Effector CD4-positive, alpha-beta T cell (primary cell): ENCODE measurements at regions not wholly inside any gene's neighbourhood (a gene's known extent, or its start where the extent isn't known, plus 50 kb on each side); places are given as distances from the start of the nearest gene placed in this dataset.

ENCODE experiments used
- DNase-seq: peaks from one replicate; pipeline ENCODE4 v3.0.0-alpha.2; 2020

- no peak for DNase-seq
Observed at GRCh38 chr2:145085612-145086011, 565.7 kb upstream of the ZEB2 start.

GRCh38 chr2:145080426-145080825, 560.5 kb upstream of the ZEB2 start:
- DNase-seq: no peak

GRCh38 chr2:145079641-145080040, 559.7 kb upstream of the ZEB2 start:
- DNase-seq: no peak

GRCh38 chr2:145078923-145079322, 559.0 kb upstream of the ZEB2 start:
- DNase-seq: no peak

- no peak for DNase-seq
Observed at GRCh38 chr2:145076085-145076484, 556.2 kb upstream of the ZEB2 start.

GRCh38 chr2:145075454-145076062, 555.6 kb upstream of the ZEB2 start:
- no peak for DNase-seq

GRCh38 chr2:145070703-145071102, 550.8 kb upstream of the ZEB2 start:
- no peak for DNase-seq

GRCh38 chr2:145068509-145068908, 548.6 kb upstream of the ZEB2 start:
- no peak for DNase-seq

- no peak for DNase-seq
Observed at GRCh38 chr2:145067549-145068030, 547.7 kb upstream of the ZEB2 start.

- DNase-seq: no peak
Observed at GRCh38 chr2:145066856-145067548, 547.1 kb upstream of the ZEB2 start.

GRCh38 chr2:145066151-145066661, 546.3 kb upstream of the ZEB2 start:
- DNase-seq: no peak

GRCh38 chr2:145065342-145065741, 545.4 kb upstream of the ZEB2 start:
- no peak for DNase-seq

GRCh38 chr2:145064511-145064910, 544.6 kb upstream of the ZEB2 start:
- DNase-seq: no peak

- DNase-seq: no peak
Observed at GRCh38 chr2:145060876-145061275, 541.0 kb upstream of the ZEB2 start.

GRCh38 chr2:145059914-145060313, 540.0 kb upstream of the ZEB2 start:
- no peak for DNase-seq

GRCh38 chr2:145059343-145059742, 539.4 kb upstream of the ZEB2 start:
- no peak for DNase-seq

GRCh38 chr2:145058457-145058856, 538.5 kb upstream of the ZEB2 start:
- DNase-seq: no peak

GRCh38 chr2:145055651-145056050, 535.7 kb upstream of the ZEB2 start:
- DNase-seq: no peak

- DNase-seq: no peak
Observed at GRCh38 chr2:145050134-145050533, 530.2 kb upstream of the ZEB2 start.

GRCh38 chr2:145049475-145049874, 529.6 kb upstream of the ZEB2 start:
- DNase-seq: no peak

- no peak for DNase-seq
Observed at GRCh38 chr2:145047554-145047953, 527.6 kb upstream of the ZEB2 start.

- no peak for DNase-seq
Observed at GRCh38 chr2:145044491-145044890, 524.6 kb upstream of the ZEB2 start.

GRCh38 chr2:145043399-145043834, 523.5 kb upstream of the ZEB2 start:
- no peak for DNase-seq

- DNase-seq: no peak
Observed at GRCh38 chr2:145041706-145042105, 521.8 kb upstream of the ZEB2 start.
